ENCODE measurements at regions not wholly inside any gene's neighbourhood (a gene's known extent, or its start where the extent isn't known, plus 50 kb on each side); places are given as distances from the start of the nearest gene placed in this dataset.

GRCh38 chr3:94961423-94962100, 898.7 kb downstream of the NSUN3 start:
- TF ChIP-seq CTCF (IDR thresholded peaks at IDR 0.05; ENCODE audit: poor library complexity, severe bottlenecking) (no peak), RAD21 (conservative IDR thresholded peaks at IDR 0.05) (no peak), EZH2 (IDR thresholded peaks at IDR 0.05; ENCODE audit: borderline replicate concordance, insufficient read depth, low read length, poor library complexity, severe bottlenecking) (no peak), TAF1 (IDR thresholded peaks at IDR 0.05; ENCODE audit: low read depth) (no peak), EP300 (conservative IDR thresholded peaks at IDR 0.05; ENCODE audit: poor library complexity, severe bottlenecking) (no peak), SMC3 (conservative IDR thresholded peaks at IDR 0.05; ENCODE audit: poor library complexity) (no peak), MXI1 (conservative IDR thresholded peaks at IDR 0.05; ENCODE audit: poor library complexity, severe bottlenecking) (no peak), POLR2AphosphoS5 (IDR thresholded peaks at IDR 0.05) (no peak)
- TF ChIP-seq, protein P1, sequence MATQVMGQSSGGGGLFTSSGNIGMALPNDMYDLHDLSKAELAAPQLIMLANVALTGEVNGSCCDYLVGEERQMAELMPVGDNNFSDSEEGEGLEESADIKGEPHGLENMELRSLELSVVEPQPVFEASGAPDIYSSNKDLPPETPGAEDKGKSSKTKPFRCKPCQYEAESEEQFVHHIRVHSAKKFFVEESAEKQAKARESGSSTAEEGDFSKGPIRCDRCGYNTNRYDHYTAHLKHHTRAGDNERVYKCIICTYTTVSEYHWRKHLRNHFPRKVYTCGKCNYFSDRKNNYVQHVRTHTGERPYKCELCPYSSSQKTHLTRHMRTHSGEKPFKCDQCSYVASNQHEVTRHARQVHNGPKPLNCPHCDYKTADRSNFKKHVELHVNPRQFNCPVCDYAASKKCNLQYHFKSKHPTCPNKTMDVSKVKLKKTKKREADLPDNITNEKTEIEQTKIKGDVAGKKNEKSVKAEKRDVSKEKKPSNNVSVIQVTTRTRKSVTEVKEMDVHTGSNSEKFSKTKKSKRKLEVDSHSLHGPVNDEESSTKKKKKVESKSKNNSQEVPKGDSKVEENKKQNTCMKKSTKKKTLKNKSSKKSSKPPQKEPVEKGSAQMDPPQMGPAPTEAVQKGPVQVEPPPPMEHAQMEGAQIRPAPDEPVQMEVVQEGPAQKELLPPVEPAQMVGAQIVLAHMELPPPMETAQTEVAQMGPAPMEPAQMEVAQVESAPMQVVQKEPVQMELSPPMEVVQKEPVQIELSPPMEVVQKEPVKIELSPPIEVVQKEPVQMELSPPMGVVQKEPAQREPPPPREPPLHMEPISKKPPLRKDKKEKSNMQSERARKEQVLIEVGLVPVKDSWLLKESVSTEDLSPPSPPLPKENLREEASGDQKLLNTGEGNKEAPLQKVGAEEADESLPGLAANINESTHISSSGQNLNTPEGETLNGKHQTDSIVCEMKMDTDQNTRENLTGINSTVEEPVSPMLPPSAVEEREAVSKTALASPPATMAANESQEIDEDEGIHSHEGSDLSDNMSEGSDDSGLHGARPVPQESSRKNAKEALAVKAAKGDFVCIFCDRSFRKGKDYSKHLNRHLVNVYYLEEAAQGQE (IDR thresholded peaks at IDR 0.05; ENCODE audit: borderline replicate concordance): no peak
